PC-3 (cell line): ENCODE measurements at regions not wholly inside any gene's neighbourhood (a gene's known extent, or its start where the extent isn't known, plus 50 kb on each side); places are given as distances from the start of the nearest gene placed in this dataset.

Source experiments
- ATAC-seq: fragments of 200-7000 bp; cut with Tn5 transposase; 2 replicates; pipeline ENCODE4 v1.9.1; 2020; ENCODE audit warnings: mild to moderate bottlenecking, moderate library complexity
- BruUV-seq: library from RNA; stranded (reverse); fragments of 400-500 nt; replicated peaks from 2 replicates; lab custom pipeline; 2021; lab: Mats Ljungman, UMichigan
- CTCF ChIA-PET: fragments of 300-600 bp; sonication (Branson Sonifier 250); formaldehyde crosslinking; loops from one replicate; lab custom pipeline; 2022; ENCODE audit warnings: antibody characterized with exemption; lab: Charles Lee
- POLR2A ChIA-PET: fragments of 300-600 bp; sonication (Branson Sonifier 250); formaldehyde crosslinking; loops from one replicate; lab custom pipeline; 2022; ENCODE audit warnings: antibody characterized with exemption; ENCODE audit not compliant: unreplicated experiment; lab: Charles Lee
- DNase-seq: peaks from one replicate; pipeline ENCODE4 v3.0.0-alpha.2; 2015
- H2AFZ ChIP-seq: fragments of 300-600 bp; sonication (generic); 2 replicates; pipeline ENCODE4 v1.6.0; 2016; ENCODE audit warnings: antibody characterized with exemption, low read length
- H3F3A ChIP-seq: fragments of 300-600 bp; sonication (generic); one replicate; pipeline ENCODE4 v1.6.0; 2017; ENCODE audit warnings: antibody characterized with exemption, low read length, control low read depth, mild to moderate bottlenecking; ENCODE audit not compliant: unreplicated experiment
- H3K27ac ChIP-seq: fragments of 300-600 bp; sonication (generic); 2 replicates; pipeline ENCODE4 v1.5.1; 2016; ENCODE audit warnings: mild to moderate bottlenecking, low read length
- H3K27me3 ChIP-seq: fragments of 300-600 bp; sonication (generic); 2 replicates; pipeline ENCODE4 v1.6.1; 2016; ENCODE audit warnings: low read length, mixed read lengths
- H3K36me3 ChIP-seq: fragments of 300-600 bp; sonication (generic); 2 replicates; pipeline ENCODE4 v1.6.1; 2016; ENCODE audit warnings: low read depth, mixed run types, low read length, mixed read lengths
- H3K4me1 ChIP-seq: fragments of 300-600 bp; sonication (generic); 2 replicates; pipeline ENCODE4 v1.5.1; 2016; ENCODE audit warnings: low read length; ENCODE audit not compliant: insufficient read depth
- H3K4me2 ChIP-seq: fragments of 300-600 bp; sonication (generic); 2 replicates; pipeline ENCODE4 v1.6.0; 2016; ENCODE audit warnings: low read length
- H3K4me3 ChIP-seq: fragments of 300-600 bp; sonication (generic); 2 replicates; pipeline ENCODE4 v1.5.1; 2016; ENCODE audit warnings: mild to moderate bottlenecking, low read length, mixed read lengths
- H3K79me2 ChIP-seq: fragments of 300-600 bp; sonication (generic); 2 replicates; pipeline ENCODE4 v1.6.1; 2017; ENCODE audit warnings: low read length, mixed read lengths
- H3K9ac ChIP-seq: fragments of 300-600 bp; sonication (generic); 2 replicates; pipeline ENCODE4 v1.6.0; 2016; ENCODE audit warnings: mild to moderate bottlenecking, low read length
- H3K9me2 ChIP-seq: fragments of 300-600 bp; sonication (generic); replicated peaks from 2 replicates; pipeline ENCODE4 v1.6.1; 2016; ENCODE audit warnings: mixed run types, low read length, mixed read lengths
- H3K9me3 ChIP-seq: fragments of 300-600 bp; sonication (generic); 2 replicates; pipeline ENCODE4 v1.6.1; 2016; ENCODE audit warnings: low read length, mixed read lengths
- H4K20me1 ChIP-seq: fragments of 300-600 bp; sonication (generic); 2 replicates; pipeline ENCODE4 v1.6.1; 2016; ENCODE audit warnings: low read length, mixed read lengths
- EZH2 ChIP-seq: fragments of 300-600 bp; sonication (generic); IDR thresholded peaks from one replicate; pipeline ENCODE4 v1.6.1; 2017; ENCODE audit warnings: antibody characterized with exemption, mild to moderate bottlenecking, low read length; ENCODE audit not compliant: unreplicated experiment
- EZH2phosphoT487 ChIP-seq: fragments of 300-600 bp; sonication (generic); IDR thresholded peaks from 2 replicates; pipeline ENCODE4 v1.6.1; 2018; ENCODE audit warnings: mild to moderate bottlenecking, antibody characterized with exemption, low read length, borderline replicate concordance
- intact Hi-C: fragments of 100-400 bp; cut with micrococcal nuclease; formaldehyde crosslinking; loops from 2 replicates; pipeline ENCODE4 v1.9.0; 2023
- TF ChIP-seq, protein P1 (sequence below): fragments of 300-600 bp; sonication (generic); conservative IDR thresholded peaks from 2 replicates; pipeline ENCODE4 v1.5.1; 2017; ENCODE audit warnings: antibody characterized with exemption, low read depth, mild to moderate bottlenecking, low read length

DNA sequence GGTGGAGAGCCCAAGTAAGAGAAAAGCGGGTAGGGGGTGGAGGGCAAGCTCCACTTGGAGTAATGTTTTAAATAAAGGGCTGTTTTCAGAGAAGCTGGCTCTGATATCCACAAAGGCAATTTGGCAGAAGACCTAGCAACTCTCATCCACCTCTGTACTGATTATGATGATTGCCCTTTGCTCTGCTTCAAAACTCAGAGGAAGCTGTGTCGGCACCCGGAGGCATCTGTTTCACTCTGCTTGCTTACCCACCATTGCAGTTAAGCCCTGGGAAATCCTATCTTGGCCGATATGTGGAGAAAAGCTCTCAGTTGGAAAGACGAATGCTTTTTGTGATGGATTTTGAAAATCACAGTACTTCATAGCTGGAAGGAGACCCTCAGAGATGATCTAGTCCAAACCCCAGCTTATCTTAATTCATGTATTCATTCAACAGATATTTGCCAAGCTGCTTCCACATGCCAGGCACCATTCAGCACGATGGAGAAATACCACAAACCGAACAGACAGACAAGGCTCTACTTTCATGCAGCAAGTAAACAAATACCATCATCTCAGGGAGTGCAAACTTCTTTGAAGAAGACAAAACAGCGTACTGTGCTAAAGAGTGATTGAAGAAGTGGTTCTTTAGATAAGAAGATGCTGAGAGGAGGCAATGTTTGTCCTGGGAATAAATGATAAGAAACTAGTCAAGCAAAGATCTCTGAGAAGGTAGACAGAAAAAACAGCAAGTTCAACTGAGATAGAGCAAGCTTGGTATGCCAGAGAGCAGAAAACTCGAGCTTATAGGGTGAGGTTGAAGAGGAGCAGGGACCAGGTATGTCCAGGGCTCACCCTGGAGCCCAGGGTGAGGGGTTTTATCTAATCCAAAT lies 140.4 kb upstream of the SPDL1 start:
- H3K9ac ChIP-seq = no peak overlapping the region
- POLR2A ChIA-PET = no interaction called here
- TF ChIP-seq, protein P1, sequence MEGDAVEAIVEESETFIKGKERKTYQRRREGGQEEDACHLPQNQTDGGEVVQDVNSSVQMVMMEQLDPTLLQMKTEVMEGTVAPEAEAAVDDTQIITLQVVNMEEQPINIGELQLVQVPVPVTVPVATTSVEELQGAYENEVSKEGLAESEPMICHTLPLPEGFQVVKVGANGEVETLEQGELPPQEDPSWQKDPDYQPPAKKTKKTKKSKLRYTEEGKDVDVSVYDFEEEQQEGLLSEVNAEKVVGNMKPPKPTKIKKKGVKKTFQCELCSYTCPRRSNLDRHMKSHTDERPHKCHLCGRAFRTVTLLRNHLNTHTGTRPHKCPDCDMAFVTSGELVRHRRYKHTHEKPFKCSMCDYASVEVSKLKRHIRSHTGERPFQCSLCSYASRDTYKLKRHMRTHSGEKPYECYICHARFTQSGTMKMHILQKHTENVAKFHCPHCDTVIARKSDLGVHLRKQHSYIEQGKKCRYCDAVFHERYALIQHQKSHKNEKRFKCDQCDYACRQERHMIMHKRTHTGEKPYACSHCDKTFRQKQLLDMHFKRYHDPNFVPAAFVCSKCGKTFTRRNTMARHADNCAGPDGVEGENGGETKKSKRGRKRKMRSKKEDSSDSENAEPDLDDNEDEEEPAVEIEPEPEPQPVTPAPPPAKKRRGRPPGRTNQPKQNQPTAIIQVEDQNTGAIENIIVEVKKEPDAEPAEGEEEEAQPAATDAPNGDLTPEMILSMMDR = no peak
- TF ChIP-seq EZH2phosphoT487 = no peak
- no peak for TF ChIP-seq EZH2

GRCh38 chr5:169442403-169442874 lies 141.1 kb upstream of the SPDL1 start:
- TF ChIP-seq EZH2 (no peak), EZH2phosphoT487 (no peak)
- TF ChIP-seq, protein P1 = no peak
- H3K9me3 ChIP-seq = no peaks in the 10 kb centered on the region
- no peak overlapping the region for H3K4me2 ChIP-seq
- no peaks in the 10 kb centered on the region for H3K4me1 ChIP-seq
- no peaks in the 10 kb centered on the region for H3K36me3 ChIP-seq
- CTCF ChIA-PET = no interaction called here
- intact Hi-C loops = no loop called here
- BruUV-seq = no TSS peak
- no peaks in the 10 kb centered on the region for H3K79me2 ChIP-seq
- no peak overlapping the region for H3K4me3 ChIP-seq
- POLR2A ChIA-PET = no interaction called here
- DNase-seq (no peak), ATAC-seq (no peak)
- H3K9me2 ChIP-seq = no peaks in the 10 kb centered on the region
- peaks cover 20% of the 10 kb centered on the region for H3K27me3 ChIP-seq
- no peak overlapping the region for H2AFZ ChIP-seq
- H3K27ac ChIP-seq = no peak overlapping the region
- H3K9ac ChIP-seq = no peak overlapping the region
- H4K20me1 ChIP-seq = no peaks in the 10 kb centered on the region
- no peaks in the 10 kb centered on the region for H3F3A ChIP-seq

More for the DNA sequence above, 140.4 kb upstream of the SPDL1 start:
- no peaks in the 10 kb centered on the region for H3K79me2 ChIP-seq
- CTCF ChIA-PET = no interaction called here
- H3K36me3 ChIP-seq = no peaks in the 10 kb centered on the region
- H3F3A ChIP-seq = no peaks in the 10 kb centered on the region
- DNase-seq (no peak), ATAC-seq (no peak)
- no peak overlapping the region for H3K27ac ChIP-seq
- no peak overlapping the region for H3K4me2 ChIP-seq
- H3K4me3 ChIP-seq = no peak overlapping the region
- intact Hi-C loops = no loop called here
- peaks cover 24% of the 10 kb centered on the region for H3K27me3 ChIP-seq
- H2AFZ ChIP-seq = no peak overlapping the region
- H3K4me1 ChIP-seq = no peaks in the 10 kb centered on the region
- H4K20me1 ChIP-seq = no peaks in the 10 kb centered on the region
- BruUV-seq = no TSS peak
- H3K9me3 ChIP-seq = no peaks in the 10 kb centered on the region
- no peaks in the 10 kb centered on the region for H3K9me2 ChIP-seq
